ENCODE measurements at regions not wholly inside any gene's neighbourhood (a gene's known extent, or its start where the extent isn't known, plus 50 kb on each side); places are given as distances from the start of the nearest gene placed in this dataset.

DNA sequence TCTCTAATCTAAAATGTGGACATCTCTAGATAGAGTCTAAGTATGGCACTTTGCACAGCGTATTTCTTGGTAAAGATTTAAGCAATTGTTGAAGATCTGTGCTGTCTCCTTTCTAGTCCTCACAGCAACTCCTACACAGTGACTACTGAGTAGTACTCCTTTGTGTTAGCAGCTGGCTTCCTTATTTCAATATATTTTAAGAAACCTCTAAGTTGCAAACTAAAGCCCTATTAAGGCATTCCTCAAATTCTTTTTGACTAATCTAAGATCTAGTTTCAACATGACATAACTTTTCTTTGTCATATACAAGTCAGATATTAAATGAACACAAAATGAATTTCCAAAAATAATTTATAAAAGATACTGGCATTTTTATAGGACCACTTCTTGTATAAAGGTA, 121.8 kb upstream of the DNAJC10 start:
- no peak overlapping the region for H3K4me3 Mint-ChIP-seq (ENCODE audit: unreplicated experiment)
- H3K9me3 Mint-ChIP-seq (ENCODE audit: low read depth), result no peaks in the 10 kb centered on the region
- H3K36me3 Mint-ChIP-seq (ENCODE audit: low read depth), result no peaks in the 10 kb centered on the region
- H3K27me3 Mint-ChIP-seq (ENCODE audit: low read depth), result no peaks in the 10 kb centered on the region
- H3K27ac Mint-ChIP-seq (ENCODE audit: unreplicated experiment), result no peak overlapping the region
- no peak for TF ChIP-seq CTCF (IDR thresholded peaks at IDR 0.05)
- H3K4me1 Mint-ChIP-seq (ENCODE audit: low read depth), result peaks cover 24% of the 10 kb centered on the region
- DNase-seq (ENCODE audit: low spot score), result no peak

DNA sequence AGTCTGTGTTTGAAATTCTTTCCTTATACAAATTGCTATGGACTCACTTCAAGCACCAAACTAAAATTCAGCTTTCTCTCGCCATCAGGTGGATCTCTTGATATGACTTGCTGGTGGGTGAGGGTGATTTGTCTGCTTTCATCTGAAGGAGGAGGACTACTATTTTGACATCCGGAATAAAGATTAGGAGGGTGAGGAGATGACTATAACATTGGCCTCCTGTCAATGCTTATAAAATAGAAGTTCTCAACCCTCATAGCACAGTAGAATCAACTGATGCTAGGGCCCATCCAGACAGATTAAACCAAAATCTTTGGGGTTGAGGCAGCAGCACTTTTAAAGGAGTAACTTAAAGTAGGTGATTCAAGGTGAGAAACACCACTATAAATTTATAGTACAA, 120.4 kb upstream of the DNAJC10 start:
- no peaks in the 10 kb centered on the region for H3K36me3 Mint-ChIP-seq (ENCODE audit: low read depth)
- H3K27ac Mint-ChIP-seq (ENCODE audit: unreplicated experiment), result no peak overlapping the region
- DNase-seq (ENCODE audit: low spot score), result no peak
- H3K27me3 Mint-ChIP-seq (ENCODE audit: low read depth), result no peaks in the 10 kb centered on the region
- no peak for TF ChIP-seq CTCF (IDR thresholded peaks at IDR 0.05)
- no peaks in the 10 kb centered on the region for H3K9me3 Mint-ChIP-seq (ENCODE audit: low read depth)
- peaks cover 21% of the 10 kb centered on the region for H3K4me1 Mint-ChIP-seq (ENCODE audit: low read depth)
- no peak overlapping the region for H3K4me3 Mint-ChIP-seq (ENCODE audit: unreplicated experiment)

DNA sequence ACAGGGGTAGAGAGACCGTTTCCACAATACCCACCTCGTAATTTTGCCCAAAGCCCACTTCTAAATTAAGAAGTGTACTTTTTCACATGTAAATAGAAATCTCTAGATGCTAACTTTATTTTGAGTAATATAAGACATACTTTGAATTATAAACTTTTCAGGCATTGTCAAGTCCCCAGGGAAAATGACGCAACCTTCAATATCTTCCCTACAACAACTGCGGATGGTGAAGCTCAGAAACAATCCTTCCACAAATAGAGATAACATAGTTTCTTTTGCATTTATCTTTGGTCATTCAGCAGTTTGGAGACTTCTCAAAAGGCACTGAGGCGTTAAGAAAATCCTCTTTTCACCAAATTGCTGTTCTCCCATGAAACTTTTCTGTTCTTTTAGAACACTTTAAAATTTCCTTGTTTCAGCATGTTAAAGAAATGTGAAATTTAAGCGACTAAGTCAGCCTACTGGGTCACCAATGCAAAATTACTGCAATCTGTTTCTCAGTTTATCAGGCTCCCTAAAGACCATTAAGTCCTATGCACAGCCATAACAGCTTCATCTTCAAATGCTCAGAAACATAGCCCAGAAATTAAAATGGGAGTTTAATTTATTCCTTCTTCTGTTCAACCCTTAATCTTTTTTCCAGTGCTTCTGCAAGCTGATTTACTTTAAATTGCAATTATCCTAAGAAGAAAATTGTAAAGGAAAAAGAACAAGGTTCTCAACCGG, 118.3 kb upstream of the DNAJC10 start:
- Mint-ChIP-seq H3K27me3 (ENCODE audit: low read depth) (no peaks in the 10 kb centered on the region), H3K36me3 (ENCODE audit: low read depth) (no peaks in the 10 kb centered on the region), H3K4me3 (ENCODE audit: unreplicated experiment) (no peak overlapping the region), H3K9me3 (ENCODE audit: low read depth) (no peaks in the 10 kb centered on the region), H3K4me1 (ENCODE audit: low read depth) (peaks cover 17% of the 10 kb centered on the region), H3K27ac (ENCODE audit: unreplicated experiment) (no peak overlapping the region)
- no peak for TF ChIP-seq CTCF (IDR thresholded peaks at IDR 0.05)
- no peak for DNase-seq (ENCODE audit: low spot score)

DNA sequence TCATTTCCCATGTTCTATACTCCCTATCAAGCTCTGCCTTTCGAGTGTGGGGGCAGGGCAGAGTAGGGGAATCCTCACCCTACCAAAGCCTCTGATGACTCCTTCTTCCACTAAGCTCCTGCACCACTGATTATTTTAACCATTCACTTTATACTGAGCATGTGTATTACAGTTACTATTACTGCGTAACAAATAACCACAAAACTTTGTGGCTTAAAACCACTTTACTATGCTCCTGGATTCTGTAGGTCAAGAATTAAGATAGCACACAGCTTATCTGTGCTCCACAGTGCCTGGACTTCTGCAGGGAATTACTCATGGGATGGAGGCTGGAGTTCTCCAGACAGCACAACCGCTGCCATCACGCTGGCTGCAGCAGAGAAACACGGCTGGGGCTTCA, 117.4 kb upstream of the DNAJC10 start:
- no peak for TF ChIP-seq CTCF (IDR thresholded peaks at IDR 0.05)
- Mint-ChIP-seq H3K27ac (ENCODE audit: unreplicated experiment) (no peak overlapping the region), H3K27me3 (ENCODE audit: low read depth) (no peaks in the 10 kb centered on the region), H3K4me3 (ENCODE audit: unreplicated experiment) (no peak overlapping the region), H3K36me3 (ENCODE audit: low read depth) (no peaks in the 10 kb centered on the region), H3K4me1 (ENCODE audit: low read depth) (peaks cover 8% of the 10 kb centered on the region), H3K9me3 (ENCODE audit: low read depth) (no peaks in the 10 kb centered on the region)
- no peak for DNase-seq (ENCODE audit: low spot score)

DNA sequence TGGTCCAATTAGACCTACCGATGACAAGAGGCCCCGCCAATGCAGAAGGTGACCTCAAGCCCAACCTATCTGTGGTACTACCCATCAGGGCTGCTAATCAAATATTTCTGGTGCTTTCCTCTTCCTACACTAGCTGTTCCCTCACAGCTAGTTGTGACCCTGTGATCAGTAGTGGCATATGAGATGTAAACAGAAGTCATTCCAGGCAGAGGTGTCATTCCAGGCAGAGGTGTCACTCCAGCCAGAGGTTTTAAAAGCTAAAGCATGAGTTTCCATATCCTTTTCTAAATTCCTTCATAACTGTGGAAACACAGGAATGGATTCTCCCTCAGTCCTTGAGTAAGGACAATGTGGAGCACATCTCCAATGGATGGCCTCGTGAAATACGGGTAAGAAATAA, 110.9 kb upstream of the DNAJC10 start:
- no peak for TF ChIP-seq CTCF (IDR thresholded peaks at IDR 0.05)
- no peak for DNase-seq (ENCODE audit: low spot score)
- no peaks in the 10 kb centered on the region for H3K27me3 Mint-ChIP-seq (ENCODE audit: low read depth)
- no peaks in the 10 kb centered on the region for H3K4me1 Mint-ChIP-seq (ENCODE audit: low read depth)
- peaks cover 5% of the 10 kb centered on the region for H3K9me3 Mint-ChIP-seq (ENCODE audit: low read depth)
- H3K36me3 Mint-ChIP-seq (ENCODE audit: low read depth), result no peaks in the 10 kb centered on the region
- H3K27ac Mint-ChIP-seq (ENCODE audit: unreplicated experiment), result no peak overlapping the region
- H3K4me3 Mint-ChIP-seq (ENCODE audit: unreplicated experiment), result no peak overlapping the region
